ENCODE measurements at regions not wholly inside any gene's neighbourhood (a gene's known extent, or its start where the extent isn't known, plus 50 kb on each side); places are given as distances from the start of the nearest gene placed in this dataset.

DNA sequence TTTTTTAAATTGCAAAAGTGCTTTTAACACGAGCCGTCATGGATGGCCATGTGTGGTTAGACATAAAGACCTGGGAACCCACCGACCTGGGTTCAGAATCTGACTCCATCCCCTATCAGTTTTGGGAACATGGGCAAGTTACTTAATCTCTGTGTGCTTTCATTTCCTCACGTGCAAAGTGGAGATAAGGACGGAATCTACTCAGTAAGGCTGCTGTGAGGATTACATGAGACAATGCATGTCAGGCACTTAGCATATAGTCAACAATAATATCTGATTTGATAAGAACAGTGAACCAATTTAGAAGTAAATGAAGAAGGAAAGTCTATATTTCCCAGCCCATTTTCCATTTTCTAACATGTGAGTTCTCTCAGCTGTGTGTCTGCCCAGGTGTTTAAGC lies 235.4 kb downstream of the SUDS3 start:
- DNase-seq: no peak

GRCh38 chr12:118617611-118618450 lies 241.5 kb downstream of the SUDS3 start:
- no peak for DNase-seq

GRCh38 chr12:118618695-118619094 lies 242.3 kb downstream of the SUDS3 start:
- DNase-seq: no peak

GRCh38 chr12:118625050-118625675 lies 248.8 kb downstream of the SUDS3 start:
- no peak for DNase-seq

GRCh38 chr12:118633071-118633470 lies 256.7 kb downstream of the SUDS3 start:
- no peak for DNase-seq

DNA sequence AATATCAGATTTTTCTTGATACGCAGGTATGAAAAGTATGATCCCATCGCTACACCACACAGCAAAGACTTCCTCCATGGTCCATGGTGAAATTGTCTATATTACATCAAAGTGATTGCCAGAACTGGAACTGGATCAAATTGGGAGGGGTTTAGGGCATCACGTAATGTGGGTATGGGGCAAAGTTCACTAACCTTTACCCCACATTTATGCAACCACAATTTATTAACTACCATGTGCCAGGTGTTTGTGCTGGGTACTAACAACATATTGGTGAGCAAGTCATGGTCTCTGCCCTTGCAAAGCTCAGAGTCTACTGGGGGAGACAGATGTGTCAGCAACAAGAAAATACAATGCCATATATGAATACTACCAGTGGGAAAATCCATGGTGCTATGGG lies 258.9 kb downstream of the SUDS3 start:
- no peak for DNase-seq

- DNase-seq: no peak
These were observed 261.5 kb downstream of the SUDS3 start for GRCh38 chr12:118637767-118638370.

DNA sequence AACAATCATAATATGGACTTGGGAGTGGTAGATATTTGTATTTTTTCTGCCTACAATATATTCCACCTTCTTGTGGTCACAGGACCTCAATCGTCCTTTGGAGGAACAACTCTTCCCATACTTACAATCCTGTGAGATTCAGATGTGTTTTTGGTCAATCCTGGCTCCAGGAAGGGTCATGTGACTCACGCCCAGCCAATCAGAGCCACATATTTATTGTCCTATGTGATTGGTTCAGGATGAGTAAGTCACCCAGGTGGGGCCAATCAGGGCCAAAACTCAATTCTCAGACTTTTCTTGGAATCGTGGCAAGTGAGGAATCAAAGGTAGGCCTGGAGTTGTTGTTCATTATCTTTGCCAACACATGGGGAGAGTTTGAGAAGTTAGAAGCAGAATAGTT lies 264.9 kb downstream of the SUDS3 start:
- DNase-seq: no peak

- no peak for DNase-seq
These were observed 268.9 kb downstream of the SUDS3 start for GRCh38 chr12:118645219-118645618.

- DNase-seq: no peak
These were observed 273.6 kb downstream of the SUDS3 start for GRCh38 chr12:118649765-118650585.

DNA sequence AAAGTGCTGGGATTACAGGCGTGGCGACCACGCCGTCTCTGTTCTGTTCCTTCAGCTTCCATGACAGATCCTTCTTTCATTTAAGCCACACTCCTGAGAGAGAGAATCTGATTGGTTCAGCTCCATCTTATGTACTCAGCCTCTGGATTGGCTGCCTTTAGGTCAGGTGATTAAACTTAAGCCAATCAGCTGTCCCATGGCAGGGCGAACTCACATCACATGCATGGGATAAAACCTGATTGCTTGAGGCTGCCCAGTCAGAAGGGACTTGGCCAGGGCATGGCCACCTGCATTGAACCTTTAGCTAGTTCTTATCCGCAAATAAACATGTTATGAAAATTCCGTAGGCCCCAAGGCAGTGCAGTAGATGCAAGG lies 274.2 kb downstream of the SUDS3 start:
- DNase-seq: no peak

DNA sequence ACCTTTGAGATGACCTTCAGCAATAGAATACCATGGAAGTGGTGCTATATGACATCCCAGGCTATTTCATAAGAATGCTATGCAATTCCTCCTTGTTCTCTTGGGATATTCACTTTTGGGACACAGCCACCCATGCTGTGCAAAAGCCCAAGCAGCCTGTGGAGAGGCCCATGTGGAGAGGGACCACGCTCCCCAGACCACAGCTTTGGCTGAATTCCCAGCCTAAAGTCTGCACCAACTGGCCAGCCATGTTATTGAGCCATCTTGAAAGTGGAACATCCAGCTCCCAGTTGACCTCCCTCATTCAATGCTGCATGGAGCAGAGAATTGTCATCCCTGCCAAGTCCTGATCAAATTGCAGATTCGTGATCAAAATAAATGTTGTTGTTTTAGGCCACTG lies 275.1 kb downstream of the SUDS3 start:
- DNase-seq: no peak

GRCh38 chr12:118655588-118655987 lies 279.2 kb downstream of the SUDS3 start:
- no peak for DNase-seq

DNA sequence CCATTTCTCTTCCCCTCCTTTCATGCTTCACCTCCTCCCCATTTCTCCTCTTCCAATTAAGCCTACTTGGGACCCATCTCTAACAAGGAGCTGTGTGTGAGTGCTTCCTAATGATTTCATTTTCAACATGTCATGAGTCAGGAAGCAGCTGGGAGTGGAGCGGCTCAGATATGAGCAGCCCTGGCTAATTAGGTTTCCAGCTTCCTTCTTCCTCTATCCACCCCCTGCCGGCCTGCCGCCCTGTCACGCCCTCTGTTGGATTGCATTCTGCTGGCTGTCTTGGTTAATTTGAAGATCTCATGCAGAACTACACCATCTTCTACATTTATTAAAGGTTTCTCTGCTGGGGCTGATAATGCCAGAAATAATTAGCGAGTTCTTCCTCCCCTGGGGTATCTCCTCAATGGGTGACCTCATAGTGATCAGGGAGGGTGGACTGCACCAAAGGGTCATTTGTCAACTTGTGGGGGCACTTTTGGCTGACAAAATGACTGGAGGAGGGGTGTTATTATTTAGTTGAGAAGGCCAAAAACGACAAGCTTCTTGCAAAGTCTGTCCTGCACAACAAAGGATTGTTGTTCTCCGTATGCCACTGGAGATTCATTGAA lies 300.9 kb upstream of the SRRM4 start:
- no peak for DNase-seq

DNA sequence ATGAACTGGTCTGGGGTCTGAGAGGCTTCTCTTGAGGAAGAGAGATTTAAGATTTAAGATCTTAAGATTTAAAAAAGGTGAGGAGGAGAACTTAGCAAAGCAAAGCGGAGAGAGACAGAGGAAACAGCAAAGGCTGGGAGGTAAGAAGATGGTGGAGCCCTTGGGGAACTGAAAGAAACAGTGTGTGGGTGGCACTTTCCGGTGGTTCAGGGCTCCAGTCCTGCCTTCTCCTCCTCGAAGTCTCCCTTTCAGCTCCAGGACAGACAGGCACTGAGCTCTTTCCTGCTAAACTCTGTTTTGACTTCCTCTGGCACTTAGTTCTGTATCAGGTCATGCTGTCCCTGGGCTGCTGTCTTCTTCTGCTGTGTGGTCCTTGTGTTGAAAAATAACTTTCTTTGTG lies 298.7 kb upstream of the SRRM4 start:
- DNase-seq: no peak

GRCh38 chr12:118685983-118686607 lies 295.2 kb upstream of the SRRM4 start:
- DNase-seq: no peak

- DNase-seq: no peak
These were observed 291.5 kb upstream of the SRRM4 start for GRCh38 chr12:118689793-118690192.

- no peak for DNase-seq
These were observed 290.8 kb upstream of the SRRM4 start for GRCh38 chr12:118690506-118690905.

DNA sequence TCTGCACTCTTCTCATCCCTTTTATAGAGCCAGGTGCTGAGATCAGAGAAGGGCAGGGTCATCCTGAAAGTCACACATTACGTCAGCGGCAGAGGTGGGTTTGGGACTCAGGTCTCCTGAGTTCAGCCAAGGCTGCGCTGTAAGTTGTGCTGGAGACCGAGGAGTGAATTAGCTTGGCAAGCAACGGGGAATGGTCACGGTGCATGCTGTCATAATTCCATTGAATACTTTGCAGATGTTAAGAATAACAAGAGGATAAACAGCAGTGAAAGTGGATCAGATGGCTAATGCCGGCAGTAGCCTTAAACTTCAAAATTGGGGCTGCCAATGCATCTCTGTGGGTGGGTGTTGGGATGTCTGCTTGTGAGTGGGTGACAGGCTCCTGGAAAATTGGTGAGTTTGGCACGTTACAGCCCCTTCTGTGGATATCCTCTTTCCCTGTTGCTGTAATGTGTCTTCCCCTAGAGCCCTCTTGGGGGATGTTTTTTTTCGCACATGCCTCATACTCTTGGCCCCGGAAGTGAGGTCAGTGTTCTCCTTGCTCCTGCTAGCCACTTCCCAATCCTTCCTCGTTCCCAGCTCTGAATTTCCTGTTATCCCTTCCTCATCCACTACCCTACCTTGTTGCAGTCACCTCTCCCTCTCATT lies 287.1 kb upstream of the SRRM4 start:
- no peak for DNase-seq

- no peak for DNase-seq
These were observed 276.7 kb upstream of the SRRM4 start for GRCh38 chr12:118704527-118705241.

GRCh38 chr12:118706437-118706836 lies 274.9 kb upstream of the SRRM4 start:
- no peak for DNase-seq

Measured in NCI-H1417 treated with DMSO at 0.1 percent for 48 hours (cell line).